ENCODE measurements at regions not wholly inside any gene's neighbourhood (a gene's known extent, or its start where the extent isn't known, plus 50 kb on each side); places are given as distances from the start of the nearest gene placed in this dataset.
"Not testable (repeated sequence)": the region's sequence is repeated elsewhere in the genome, so short reads cannot be mapped to it uniquely, and the experiment has no call there.

DNA sequence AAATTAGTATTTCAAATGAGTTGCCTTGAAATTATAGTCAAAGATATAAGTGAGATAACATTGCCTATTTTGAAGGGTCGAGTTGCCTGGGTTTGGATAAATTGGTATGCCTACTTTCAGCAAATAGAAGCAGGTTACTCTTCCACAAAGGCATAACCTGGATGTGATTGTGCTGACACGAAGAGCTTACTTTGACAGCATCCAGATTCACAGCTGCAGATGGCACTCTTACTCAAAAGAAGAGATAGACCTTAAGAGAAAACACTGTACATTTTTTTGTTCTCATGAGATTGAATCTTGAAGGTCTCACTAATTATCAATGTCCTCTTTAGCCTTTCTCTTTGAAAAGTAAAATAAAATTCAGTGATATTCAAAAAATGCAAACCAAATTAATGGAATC, 1338.7 kb downstream of the REEP3 start:
- Histone ChIP-seq H3K4me3 (ENCODE audit: low read length) (no peak overlapping the region), H3K27me3 (ENCODE audit: control insufficient read depth, insufficient read depth, low read length) (no peaks in the 10 kb centered on the region), H3K9me3 (replicated peaks; ENCODE audit: control insufficient read depth, low read depth, low read length) (no peaks in the 10 kb centered on the region), H3K27ac (ENCODE audit: low read length) (no peak overlapping the region), H3K4me1 (ENCODE audit: control insufficient read depth, insufficient read depth, low read length) (no peaks in the 10 kb centered on the region), H3K36me3 (ENCODE audit: control insufficient read depth, insufficient read depth, low read length) (no peaks in the 10 kb centered on the region)
- WGBS (ENCODE audit: insufficient coverage) = no CpG with 5 or more reads among the region's 2 CpGs
- no peak for DNase-seq

DNA sequence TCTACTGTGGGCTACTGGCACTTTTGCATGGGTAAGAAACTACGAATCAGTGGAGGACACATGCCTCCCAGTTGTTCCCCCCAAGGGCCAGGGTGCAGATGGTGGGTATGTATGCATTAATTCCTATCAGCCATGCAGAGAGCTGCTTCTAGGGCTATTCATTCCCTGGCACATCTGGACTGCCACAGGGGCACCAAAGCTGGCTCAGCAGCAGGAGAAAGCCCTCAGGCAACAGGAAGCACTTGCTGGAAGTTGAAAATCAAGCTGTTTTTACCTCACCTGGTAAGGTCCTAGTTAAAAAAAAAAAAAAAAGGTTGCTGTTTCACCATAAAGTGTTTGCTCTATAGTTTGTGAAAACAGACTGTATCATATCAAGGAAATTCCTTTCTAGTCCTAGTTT, 1342.6 kb downstream of the REEP3 start:
- DNase-seq = no peak
- Histone ChIP-seq H3K27ac (ENCODE audit: low read length) (no peak overlapping the region), H3K9me3 (replicated peaks; ENCODE audit: control insufficient read depth, low read depth, low read length) (no peaks in the 10 kb centered on the region), H3K4me3 (ENCODE audit: low read length) (no peak overlapping the region), H3K36me3 (ENCODE audit: control insufficient read depth, insufficient read depth, low read length) (no peaks in the 10 kb centered on the region), H3K4me1 (ENCODE audit: control insufficient read depth, insufficient read depth, low read length) (no peaks in the 10 kb centered on the region), H3K27me3 (ENCODE audit: control insufficient read depth, insufficient read depth, low read length) (no peaks in the 10 kb centered on the region)
- WGBS (ENCODE audit: insufficient coverage) = 83% methylated on average over 1 of the region's 1 CpG

DNA sequence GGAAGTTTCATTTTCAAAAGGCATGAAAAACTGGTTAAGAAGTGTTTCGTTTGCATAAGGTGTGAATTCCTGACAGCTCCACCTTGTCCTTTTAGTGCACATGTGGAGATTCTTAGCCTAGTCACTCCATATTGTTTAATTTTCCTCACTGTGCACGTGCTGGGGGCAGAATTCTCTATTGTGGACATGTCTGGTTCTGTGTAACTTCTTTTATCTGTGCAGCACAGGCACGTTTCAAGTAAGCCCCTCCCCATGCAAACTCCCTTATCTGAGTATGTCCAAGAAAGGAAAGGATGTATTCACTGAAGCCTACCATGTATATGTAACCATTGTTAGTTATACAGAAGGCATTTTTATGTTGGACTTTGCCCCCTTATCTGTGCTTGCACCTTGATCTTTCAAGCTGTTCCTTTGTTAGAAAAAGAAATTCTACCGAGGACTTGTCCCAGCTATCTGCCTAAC, 1346.3 kb downstream of the REEP3 start:
- DNase-seq = no peak
- Histone ChIP-seq H3K4me1 (ENCODE audit: control insufficient read depth, insufficient read depth, low read length) (no peaks in the 10 kb centered on the region), H3K9me3 (replicated peaks; ENCODE audit: control insufficient read depth, low read depth, low read length) (no peaks in the 10 kb centered on the region), H3K27me3 (ENCODE audit: control insufficient read depth, insufficient read depth, low read length) (no peaks in the 10 kb centered on the region), H3K27ac (ENCODE audit: low read length) (no peak overlapping the region), H3K36me3 (ENCODE audit: control insufficient read depth, insufficient read depth, low read length) (no peaks in the 10 kb centered on the region), H3K4me3 (ENCODE audit: low read length) (no peak overlapping the region)
- no CpG with 5 or more reads among the region's 4 CpGs for WGBS (ENCODE audit: insufficient coverage)

DNA sequence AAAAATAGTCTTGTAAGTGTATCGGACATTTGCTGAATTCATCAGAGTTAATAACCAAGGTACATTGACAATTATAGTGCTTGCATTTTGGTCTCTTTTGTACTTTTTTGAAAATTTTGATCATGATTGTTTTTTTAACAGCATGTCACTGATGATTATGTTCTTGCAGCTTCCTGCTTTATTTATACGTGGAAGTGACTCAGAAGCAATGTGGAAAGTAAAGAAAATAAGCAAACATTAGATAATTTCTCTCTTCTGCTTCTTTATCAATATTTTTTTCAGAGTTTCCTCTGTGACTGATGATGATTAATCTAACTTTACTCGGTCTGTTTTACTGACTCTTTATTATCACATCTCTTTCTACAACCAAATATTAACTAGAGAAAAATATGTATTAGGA, 1351.9 kb downstream of the REEP3 start:
- H3K27me3 ChIP-seq (ENCODE audit: control insufficient read depth, insufficient read depth, low read length) = no peaks in the 10 kb centered on the region
- H3K4me3 ChIP-seq (ENCODE audit: low read length) = no peak overlapping the region
- no peak for DNase-seq
- H3K27ac ChIP-seq (ENCODE audit: low read length) = no peak overlapping the region
- no peaks in the 10 kb centered on the region for H3K9me3 ChIP-seq (replicated peaks; ENCODE audit: control insufficient read depth, low read depth, low read length)
- no peaks in the 10 kb centered on the region for H3K36me3 ChIP-seq (ENCODE audit: control insufficient read depth, insufficient read depth, low read length)
- no peaks in the 10 kb centered on the region for H3K4me1 ChIP-seq (ENCODE audit: control insufficient read depth, insufficient read depth, low read length)
- no CpG with 5 or more reads among the region's 3 CpGs for WGBS (ENCODE audit: insufficient coverage)

DNA sequence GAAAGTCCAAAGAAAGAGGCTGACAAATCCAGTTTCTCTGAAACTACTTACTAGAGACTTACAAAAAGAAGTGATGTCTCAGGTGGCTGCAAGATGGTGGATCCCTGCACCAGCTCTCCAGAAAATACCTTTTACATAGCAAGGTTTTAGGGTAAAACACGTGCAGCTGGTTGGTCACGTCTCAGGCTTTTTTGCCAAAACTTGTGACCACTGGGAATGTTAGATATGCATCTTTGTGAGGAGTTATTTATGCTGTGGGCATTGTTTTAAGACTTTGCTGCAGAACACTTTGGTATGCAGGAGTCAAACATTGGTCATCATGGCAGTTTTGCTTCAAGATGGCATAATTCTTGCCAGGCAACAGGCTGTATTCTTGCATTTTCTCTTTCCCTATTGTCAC, 1352.8 kb downstream of the REEP3 start:
- no CpG with 5 or more reads among the region's 2 CpGs for WGBS (ENCODE audit: insufficient coverage)
- Histone ChIP-seq H3K4me1 (ENCODE audit: control insufficient read depth, insufficient read depth, low read length) (no peaks in the 10 kb centered on the region), H3K27me3 (ENCODE audit: control insufficient read depth, insufficient read depth, low read length) (no peaks in the 10 kb centered on the region), H3K4me3 (ENCODE audit: low read length) (no peak overlapping the region), H3K9me3 (replicated peaks; ENCODE audit: control insufficient read depth, low read depth, low read length) (no peaks in the 10 kb centered on the region), H3K27ac (ENCODE audit: low read length) (no peak overlapping the region), H3K36me3 (ENCODE audit: control insufficient read depth, insufficient read depth, low read length) (no peaks in the 10 kb centered on the region)
- DNase-seq = no peak

DNA sequence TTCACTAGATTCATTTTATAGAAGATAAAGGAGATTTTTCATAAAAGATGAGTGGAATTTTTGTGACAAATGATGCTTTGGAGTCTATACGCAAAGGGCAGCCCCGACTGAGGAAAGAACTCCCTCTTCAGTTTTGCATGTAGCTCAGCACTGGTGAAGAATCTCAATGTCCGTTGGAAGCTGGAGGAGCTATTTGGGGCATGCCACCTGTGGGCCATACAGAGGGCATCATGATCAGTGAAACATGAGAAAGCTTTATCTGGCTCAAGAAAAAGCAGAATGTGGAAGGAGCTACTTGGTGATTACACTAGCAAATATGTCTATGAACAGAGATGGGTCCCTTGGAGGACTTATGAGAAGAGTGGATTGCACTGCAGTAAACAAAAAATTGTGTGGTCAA, 1359.3 kb downstream of the REEP3 start:
- no peaks in the 10 kb centered on the region for H3K36me3 ChIP-seq (ENCODE audit: control insufficient read depth, insufficient read depth, low read length)
- H3K4me3 ChIP-seq (ENCODE audit: low read length) = no peak overlapping the region
- H3K27me3 ChIP-seq (ENCODE audit: control insufficient read depth, insufficient read depth, low read length) = no peaks in the 10 kb centered on the region
- no peaks in the 10 kb centered on the region for H3K4me1 ChIP-seq (ENCODE audit: control insufficient read depth, insufficient read depth, low read length)
- WGBS (ENCODE audit: insufficient coverage) = 89% methylated on average over 3 of the region's 3 CpGs
- no peak for DNase-seq
- no peak overlapping the region for H3K27ac ChIP-seq (ENCODE audit: low read length)
- H3K9me3 ChIP-seq (replicated peaks; ENCODE audit: control insufficient read depth, low read depth, low read length) = no peaks in the 10 kb centered on the region

DNA sequence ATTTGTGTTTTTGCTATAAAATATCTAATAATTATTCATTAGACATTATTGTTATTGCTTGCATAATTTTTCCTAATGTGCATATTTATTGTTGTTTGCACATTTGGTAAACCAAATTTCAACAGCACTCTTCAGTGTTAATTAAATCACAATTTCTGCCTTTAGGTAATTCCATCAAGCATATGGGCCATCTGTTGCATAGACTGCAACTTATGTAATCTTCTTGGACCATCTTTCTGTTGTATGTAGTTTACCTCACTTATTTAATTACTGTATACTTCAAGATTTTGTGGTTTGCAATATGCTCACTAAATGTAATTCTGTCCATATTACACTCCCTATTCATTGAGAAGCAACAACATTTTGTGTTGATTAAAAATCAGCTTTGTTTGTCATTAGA, 1360.1 kb downstream of the REEP3 start:
- H3K4me1 ChIP-seq (ENCODE audit: control insufficient read depth, insufficient read depth, low read length) = no peaks in the 10 kb centered on the region
- DNase-seq = no peak
- no peak overlapping the region for H3K27ac ChIP-seq (ENCODE audit: low read length)
- H3K4me3 ChIP-seq (ENCODE audit: low read length) = no peak overlapping the region
- H3K36me3 ChIP-seq (ENCODE audit: control insufficient read depth, insufficient read depth, low read length) = no peaks in the 10 kb centered on the region
- H3K9me3 ChIP-seq (replicated peaks; ENCODE audit: control insufficient read depth, low read depth, low read length) = no peaks in the 10 kb centered on the region
- no peaks in the 10 kb centered on the region for H3K27me3 ChIP-seq (ENCODE audit: control insufficient read depth, insufficient read depth, low read length)

DNA sequence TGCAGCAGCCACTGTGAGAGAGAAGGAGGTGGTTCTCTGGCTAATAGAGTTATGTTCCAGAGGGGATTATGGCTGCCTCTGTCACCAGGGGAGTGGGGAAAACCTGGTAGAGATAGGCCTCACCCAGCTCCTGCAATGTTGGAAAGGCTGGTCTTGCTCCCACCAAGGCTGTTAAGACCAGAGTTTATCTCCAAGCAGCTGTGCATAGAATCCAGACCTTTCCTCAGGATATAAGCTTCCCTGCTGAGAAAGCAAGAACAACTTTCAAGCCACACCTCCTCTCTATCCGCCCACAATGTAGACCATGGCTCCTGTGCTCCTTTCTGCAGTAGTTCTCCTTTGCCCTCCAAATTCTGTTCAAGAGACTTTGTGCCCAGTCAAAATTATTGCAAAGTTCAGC, 1375.4 kb downstream of the REEP3 start:
- H3K4me3 ChIP-seq (ENCODE audit: low read length) = no peak overlapping the region
- WGBS (ENCODE audit: insufficient coverage) = 67% methylated on average over 1 of the region's 1 CpG
- H3K27ac ChIP-seq (ENCODE audit: low read length) = no peak overlapping the region
- peaks cover 3% of the 10 kb centered on the region for H3K9me3 ChIP-seq (replicated peaks; ENCODE audit: control insufficient read depth, low read depth, low read length)
- DNase-seq = no peak
- H3K4me1 ChIP-seq (ENCODE audit: control insufficient read depth, insufficient read depth, low read length) = no peaks in the 10 kb centered on the region
- H3K27me3 ChIP-seq (ENCODE audit: control insufficient read depth, insufficient read depth, low read length) = no peaks in the 10 kb centered on the region
- H3K36me3 ChIP-seq (ENCODE audit: control insufficient read depth, insufficient read depth, low read length) = no peaks in the 10 kb centered on the region

DNA sequence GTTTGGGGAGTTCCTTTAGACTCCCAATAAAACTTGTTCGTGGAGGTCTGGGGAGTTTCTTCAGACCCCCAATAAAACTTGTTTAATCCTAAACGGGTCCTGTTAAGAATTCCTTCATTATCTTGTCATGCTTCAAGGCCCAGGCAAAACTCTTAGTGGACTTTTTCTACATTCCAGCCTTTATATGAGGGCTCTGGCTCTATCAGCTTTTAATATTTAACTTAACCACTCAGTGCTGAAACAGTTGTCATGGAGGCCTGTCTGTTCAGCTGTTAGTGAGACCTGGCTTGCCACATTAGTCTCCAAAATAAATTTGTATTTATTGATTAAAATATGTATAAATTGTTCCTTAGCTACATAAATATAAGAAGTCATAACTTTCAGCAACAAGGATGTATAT, 1385.1 kb downstream of the REEP3 start:
- not testable (repeated sequence) for H3K4me1 ChIP-seq (ENCODE audit: control insufficient read depth, insufficient read depth, low read length); H3K4me3 ChIP-seq (ENCODE audit: low read length); H3K27me3 ChIP-seq (ENCODE audit: control insufficient read depth, insufficient read depth, low read length); H3K36me3 ChIP-seq (ENCODE audit: control insufficient read depth, insufficient read depth, low read length); H3K9me3 ChIP-seq (replicated peaks; ENCODE audit: control insufficient read depth, low read depth, low read length); H3K27ac ChIP-seq (ENCODE audit: low read length); DNase-seq
- WGBS (ENCODE audit: insufficient coverage) = no CpG with 5 or more reads among the region's 2 CpGs

DNA sequence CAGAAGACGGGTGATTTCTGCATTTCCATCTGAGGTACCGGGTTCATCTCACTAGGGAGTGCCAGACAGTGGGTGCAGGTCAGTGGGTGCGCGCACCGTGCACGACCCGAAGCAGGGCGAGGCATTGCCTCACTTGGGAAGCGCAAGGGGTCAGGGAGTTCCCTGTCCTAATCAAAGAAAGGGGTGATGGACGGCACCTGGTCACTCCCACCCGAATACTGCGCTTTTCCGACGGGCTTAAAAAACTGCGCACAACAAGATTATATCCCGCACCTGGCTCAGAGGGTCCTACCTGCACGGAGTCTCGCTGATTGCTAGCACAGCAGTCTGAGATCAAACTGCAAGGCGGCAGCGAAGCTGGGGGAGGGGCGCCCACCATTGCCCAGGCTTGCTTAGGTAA, 1403.1 kb downstream of the REEP3 start:
- 71% methylated on average over 18 of the region's 21 CpGs for WGBS (ENCODE audit: insufficient coverage)
- not testable (repeated sequence) for H3K4me1 ChIP-seq (ENCODE audit: control insufficient read depth, insufficient read depth, low read length); H3K4me3 ChIP-seq (ENCODE audit: low read length); H3K9me3 ChIP-seq (replicated peaks; ENCODE audit: control insufficient read depth, low read depth, low read length); H3K27ac ChIP-seq (ENCODE audit: low read length); H3K36me3 ChIP-seq (ENCODE audit: control insufficient read depth, insufficient read depth, low read length); DNase-seq; H3K27me3 ChIP-seq (ENCODE audit: control insufficient read depth, insufficient read depth, low read length)

DNA sequence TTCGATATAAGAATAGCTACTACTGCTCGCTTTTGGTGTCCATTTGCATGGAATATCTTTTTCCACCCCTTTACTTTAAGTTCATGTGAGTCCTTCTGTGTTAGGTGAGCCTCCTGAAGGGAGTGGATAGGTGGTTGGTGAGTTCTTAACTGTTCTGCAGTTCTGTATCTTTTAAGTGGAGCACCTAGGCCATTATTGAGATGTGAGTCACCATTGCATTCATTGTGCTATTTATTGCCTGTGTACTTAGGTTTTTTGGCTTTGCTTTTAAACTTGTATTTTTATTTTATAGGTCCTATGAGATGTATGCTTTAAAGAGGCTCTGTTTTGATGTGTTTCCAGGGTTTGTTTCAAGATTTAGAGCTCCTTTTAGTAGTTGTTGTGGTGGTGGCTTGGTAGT, 1430.8 kb downstream of the REEP3 start:
- no peak overlapping the region for H3K27ac ChIP-seq (ENCODE audit: low read length)
- no peaks in the 10 kb centered on the region for H3K27me3 ChIP-seq (ENCODE audit: control insufficient read depth, insufficient read depth, low read length)
- no peaks in the 10 kb centered on the region for H3K4me1 ChIP-seq (ENCODE audit: control insufficient read depth, insufficient read depth, low read length)
- DNase-seq = no peak
- no peak overlapping the region for H3K4me3 ChIP-seq (ENCODE audit: low read length)
- no CpG with 5 or more reads among the region's 2 CpGs for WGBS (ENCODE audit: insufficient coverage)
- peaks cover 4% of the 10 kb centered on the region for H3K9me3 ChIP-seq (replicated peaks; ENCODE audit: control insufficient read depth, low read depth, low read length)
- H3K36me3 ChIP-seq (ENCODE audit: control insufficient read depth, insufficient read depth, low read length) = no peaks in the 10 kb centered on the region
